Amygdala (tissue), 56 donors: ENCODE measurements at regions not wholly inside any gene's neighbourhood (a gene's known extent, or its start where the extent isn't known, plus 50 kb on each side); places are given as distances from the start of the nearest gene placed in this dataset.
"Not testable (repeated sequence)": the region's sequence is repeated elsewhere in the genome, so short reads cannot be mapped to it uniquely, and the experiment has no call there.

ENCODE experiments used
- DNase-seq, 56 donors: peaks; one replicate each; lab custom pipeline; 2025; lab: John Stamatoyannopoulos, UW

DNA sequence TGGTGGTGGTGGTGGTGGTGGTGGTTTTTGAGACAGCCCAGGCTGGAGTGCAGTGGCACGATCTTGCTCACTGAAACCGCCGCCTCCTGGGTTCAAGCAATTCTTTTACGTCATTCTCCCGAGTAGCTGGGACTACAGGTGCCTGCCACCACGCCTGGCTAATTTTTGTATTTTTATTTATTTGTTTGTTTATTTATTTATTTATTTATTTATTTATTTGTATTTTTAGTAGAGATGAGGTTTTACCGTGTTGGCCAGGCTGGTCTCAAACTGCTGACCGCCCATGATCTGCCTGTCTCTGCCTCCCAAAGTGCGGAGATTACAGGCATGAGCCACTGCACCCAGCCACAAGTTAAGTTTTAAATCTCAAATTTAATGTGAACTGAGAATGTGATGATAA is 126.5 kb downstream of the PCDH18 start:
- DNase-seq = not testable (repeated sequence)

DNA sequence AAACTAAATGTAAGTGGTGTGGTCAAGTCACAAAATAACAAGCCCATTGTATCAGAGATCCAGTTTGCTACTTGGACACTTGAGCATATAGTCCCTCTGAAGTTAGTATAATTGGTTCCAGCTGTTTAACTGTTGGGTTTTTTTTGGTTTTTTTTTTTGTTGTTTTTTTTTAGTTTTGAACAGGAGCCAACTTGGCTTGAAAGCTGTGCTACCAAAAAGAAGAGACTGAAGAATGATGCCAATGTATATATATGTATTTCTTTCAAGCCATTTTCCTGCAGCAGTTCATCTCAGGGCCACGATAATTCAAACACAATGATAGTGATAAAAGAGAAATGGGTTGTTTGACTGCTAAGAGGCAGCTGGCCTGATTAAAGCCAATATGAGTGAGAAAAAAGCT is 138.3 kb downstream of the PCDH18 start:
- DNase-seq = no peak

DNA sequence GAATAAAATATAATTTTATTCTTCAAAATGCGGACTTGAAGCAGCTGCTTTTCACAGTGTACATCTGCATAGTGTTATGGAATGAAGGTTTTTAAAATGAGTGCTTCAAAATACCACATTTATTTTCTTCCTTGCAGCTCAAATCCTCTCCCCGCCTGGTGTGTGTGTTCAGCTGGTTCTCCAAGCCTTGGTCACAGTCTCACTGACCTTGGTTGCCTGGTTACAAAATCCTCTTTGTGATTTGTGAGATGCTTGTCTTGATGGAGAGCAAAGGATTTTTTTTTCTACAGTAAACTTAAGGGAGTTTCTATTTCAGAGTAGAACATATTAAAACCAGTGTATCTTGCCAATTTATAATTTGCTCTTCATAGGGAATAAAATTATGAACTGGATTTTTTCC is 139.2 kb downstream of the PCDH18 start:
- no peak for DNase-seq

DNA sequence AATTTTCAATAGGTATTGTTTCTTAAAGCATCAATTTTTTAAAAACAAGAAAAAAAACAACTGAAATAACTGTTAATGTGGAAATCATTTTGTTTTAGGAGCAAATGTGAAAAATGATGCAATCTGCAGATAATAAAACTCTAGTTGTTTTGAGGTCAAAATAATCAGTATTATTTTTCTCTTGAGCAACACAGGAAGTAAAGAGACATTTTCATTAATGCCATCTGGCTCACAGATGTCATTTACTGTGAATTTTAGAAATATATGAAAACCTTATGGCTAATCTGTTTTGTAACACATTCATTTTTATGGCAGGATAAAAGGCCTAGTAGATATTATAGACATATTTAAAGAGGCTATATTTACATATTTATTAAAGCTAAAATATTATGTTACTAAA is 141.6 kb downstream of the PCDH18 start:
- no peak for DNase-seq

DNA sequence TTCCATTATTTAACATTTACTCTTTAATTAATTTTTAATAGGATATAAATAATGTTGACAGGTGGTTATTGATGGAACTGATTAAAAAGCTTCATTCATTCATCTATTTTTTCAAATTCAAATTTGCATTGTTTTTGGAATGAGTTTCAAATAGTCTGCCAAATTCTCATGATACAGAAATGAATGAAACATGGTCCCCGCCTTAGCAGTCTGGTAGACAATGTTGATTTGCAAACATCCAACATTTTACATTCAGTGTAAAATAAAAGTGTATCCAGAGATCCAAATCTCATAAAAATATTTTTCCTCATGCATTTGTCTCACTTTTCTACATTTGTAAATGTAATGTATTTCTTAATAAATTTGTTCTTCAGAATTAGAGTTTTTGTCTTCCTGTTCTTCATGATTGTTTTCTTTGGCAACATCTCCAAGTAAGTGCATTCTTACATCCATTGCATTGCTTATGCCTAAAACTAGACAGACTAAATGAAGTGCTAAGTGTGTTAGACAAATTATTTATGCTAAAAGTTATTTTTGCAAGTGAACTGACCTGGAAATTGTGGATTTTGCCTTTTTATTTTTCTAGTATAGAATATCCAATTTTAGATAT is 142.3 kb downstream of the PCDH18 start:
- no peak for DNase-seq

DNA sequence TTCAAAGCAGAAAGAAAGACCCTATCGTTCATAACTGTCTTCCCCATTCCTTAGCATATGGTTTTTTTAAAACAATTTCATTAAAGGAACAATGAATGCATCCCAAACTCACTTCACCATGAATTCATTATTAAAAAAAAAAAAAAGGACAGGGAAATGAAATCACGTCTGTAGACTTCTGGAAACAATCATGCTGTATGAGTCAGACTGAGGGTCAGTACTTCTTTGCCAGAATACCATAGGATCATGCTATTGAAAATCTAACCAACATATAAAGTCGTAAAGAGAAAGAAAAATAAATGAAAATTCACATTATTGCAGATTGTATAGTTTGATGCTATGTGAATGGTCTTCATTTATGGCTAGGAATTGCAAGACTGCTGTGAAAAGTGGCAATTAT is 144.4 kb downstream of the PCDH18 start:
- DNase-seq = no peak

DNA sequence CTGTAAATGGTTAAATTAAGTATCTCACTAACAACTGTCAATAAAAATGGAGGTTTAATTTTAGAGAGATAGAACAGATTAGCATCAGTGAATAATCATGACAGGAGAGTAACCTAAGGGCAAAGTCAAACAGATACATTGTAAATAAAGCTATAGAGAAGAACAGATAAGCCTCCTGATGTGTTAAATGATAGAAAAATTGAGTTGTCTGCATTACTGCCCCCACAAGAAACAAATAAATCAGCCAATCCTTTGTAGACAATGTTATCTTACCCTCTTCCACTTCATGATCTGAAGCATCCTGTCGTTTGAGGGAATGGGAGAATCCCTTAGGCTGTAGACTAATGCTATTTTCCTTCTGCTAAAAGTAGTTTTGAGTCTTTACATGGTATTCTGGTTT is 147.8 kb downstream of the PCDH18 start:
- no peak for DNase-seq

DNA sequence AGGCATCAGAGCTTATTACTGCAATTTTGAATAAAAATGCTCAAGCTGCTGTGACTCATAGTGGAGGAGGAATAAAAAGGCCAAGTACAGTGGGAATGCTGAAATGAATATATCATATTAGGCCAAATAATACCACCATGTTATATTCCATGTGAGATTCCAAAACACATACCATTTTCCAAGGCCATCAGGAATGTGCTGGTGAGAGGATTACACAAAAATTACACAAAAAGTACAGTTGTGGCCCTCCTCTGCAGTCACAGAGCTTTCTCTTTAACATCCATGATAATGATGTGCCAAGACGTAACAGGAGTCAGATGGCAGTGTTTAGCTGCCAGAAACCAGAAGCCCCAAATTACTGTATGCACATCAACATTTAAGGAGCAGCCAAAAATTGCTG is 153.5 kb downstream of the PCDH18 start:
- no peak for DNase-seq

DNA sequence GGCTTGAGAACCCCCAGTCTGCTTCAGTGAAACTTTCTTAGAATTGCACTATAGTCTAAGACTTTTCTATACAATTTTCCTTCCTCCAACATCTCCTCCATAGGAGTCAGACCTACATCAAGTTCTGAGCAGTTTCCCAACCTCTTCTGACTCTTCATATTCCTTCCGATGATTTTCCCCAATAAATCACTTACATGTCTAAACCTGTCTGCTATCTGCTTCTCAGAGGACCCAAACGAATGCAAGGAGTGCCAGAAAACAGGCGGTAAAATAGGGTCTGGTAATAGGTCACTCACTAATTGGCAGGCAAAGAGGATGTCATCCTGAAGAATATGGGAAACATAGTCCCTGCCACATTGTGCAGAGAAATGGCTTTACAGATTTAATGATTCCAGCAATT is 153.9 kb downstream of the PCDH18 start:
- no peak for DNase-seq

DNA sequence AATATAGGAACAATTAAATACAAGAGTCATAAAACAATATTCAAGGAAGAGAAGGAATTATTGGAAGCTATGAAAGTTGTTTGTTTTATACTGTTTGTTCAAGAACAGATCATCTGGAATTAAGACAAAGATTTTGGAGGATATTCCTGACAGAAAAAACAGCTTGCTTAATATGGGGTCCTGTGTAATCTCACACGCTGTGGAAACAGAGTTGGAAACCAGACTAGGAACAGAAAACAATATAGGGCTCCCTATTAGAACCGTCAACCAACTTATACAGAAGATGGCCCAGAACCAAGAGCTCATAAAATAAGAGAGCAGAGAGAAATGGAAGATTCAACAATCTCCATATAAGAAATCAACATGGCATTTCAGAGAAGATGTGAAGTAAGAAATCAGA is 156.0 kb downstream of the PCDH18 start:
- DNase-seq = no peak

DNA sequence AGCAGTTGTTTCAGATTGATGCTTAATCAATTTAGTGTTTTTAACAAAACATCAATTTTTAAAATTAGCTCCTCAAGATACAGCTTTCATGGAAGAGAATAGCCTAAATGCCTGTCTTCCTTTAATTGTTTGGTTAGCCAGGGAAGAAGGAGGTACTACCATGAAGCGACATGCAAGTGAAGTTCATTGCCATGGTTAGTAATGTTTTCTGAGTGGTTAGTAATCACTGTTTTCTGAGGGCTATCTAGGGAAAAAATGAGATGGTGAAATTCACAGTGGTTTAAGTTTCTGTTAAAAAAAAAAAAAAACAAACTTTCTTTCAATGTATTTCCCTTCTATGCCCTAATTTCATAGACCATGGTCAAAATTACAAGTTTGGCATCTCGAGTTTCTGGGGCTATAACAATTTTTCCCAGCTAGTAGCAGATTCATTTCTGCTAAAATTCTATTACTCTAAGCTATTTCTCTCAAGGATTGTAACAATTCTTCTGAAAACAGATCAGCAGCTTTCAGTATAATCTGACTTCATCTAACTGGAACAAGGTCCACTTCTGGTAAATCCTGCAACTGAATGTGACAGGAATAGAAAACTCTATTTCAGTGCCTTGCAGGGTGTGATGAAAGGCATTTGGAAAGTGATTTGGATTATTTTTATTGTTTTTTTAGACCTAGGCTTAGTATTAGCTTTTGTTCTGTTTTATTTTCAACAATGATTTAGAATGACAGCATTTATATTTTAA is 157.0 kb downstream of the PCDH18 start:
- no peak for DNase-seq

DNA sequence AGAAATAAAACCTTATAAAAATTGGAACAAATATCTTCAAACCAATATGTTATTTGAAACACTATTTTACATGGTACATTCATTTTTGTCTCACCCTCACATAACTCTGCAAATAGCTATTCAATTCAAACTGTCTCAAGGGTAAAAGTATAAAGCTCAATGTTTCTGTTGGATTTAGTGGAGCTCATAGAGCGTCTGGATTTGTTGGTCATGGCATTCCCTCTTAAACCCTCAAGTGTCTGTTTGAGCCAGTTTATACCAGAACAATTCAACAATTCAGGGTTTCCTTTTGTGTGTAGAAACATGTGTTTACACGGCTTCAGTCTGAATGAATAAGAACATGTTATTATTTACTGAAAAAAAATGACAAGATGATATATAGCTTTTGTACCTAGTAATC is 161.6 kb downstream of the PCDH18 start:
- DNase-seq = no peak

DNA sequence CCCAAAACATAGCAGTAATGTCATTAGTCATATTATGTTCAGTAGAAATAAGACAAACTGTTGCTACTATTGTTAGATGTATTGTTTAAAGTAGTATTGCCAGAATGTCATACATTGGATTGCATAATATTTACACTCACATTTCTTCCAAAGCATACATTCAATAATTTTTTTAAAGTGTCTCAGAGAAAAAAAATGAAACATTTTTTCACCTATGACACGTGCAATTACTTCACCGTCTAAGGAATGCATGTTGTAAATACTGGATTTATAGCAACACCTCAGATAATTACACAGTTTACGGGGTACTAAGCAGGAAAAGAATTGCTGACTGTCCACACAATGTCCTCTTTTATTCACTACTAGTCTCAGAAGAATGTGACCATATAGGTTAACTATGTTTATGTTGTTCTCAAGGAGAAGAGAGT is 162.1 kb downstream of the PCDH18 start:
- DNase-seq = no peak

DNA sequence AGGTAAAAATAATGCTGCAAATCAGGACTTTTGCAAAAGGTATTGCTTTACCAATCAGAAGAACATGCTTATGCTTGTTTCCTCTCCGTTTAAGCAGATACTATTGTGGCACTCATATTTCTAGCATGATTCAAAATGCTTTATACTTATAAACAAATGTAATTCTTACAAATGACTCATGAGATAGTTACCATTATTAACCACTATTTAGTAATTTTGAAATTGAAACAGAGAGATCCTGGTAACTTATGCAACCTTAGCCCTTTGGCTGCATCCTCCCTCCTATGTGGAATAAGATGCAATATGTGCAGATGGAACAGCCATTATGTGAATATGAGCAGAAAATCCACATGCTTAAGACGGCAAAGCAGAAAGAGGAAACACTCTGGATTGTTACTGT is 164.7 kb downstream of the PCDH18 start:
- no peak for DNase-seq

DNA sequence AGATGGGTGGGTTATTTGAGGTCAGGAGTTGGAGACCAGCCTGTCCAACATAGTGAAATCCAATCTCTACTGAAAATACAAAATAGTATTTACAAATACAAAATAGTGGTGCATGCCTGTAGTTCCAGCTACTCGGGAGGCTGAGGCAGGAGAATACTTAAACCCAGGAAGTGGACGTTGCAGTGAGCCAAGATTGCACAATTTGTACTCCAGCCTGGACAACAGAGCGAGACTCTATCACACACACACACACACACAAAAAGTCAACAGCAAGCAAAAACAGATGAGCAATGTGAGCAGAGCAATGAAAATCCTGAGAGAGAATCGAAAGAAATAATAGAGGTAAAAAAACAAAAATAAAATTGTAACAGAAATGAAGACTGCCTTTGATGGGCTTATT is 168.8 kb downstream of the PCDH18 start:
- DNase-seq = no peak

DNA sequence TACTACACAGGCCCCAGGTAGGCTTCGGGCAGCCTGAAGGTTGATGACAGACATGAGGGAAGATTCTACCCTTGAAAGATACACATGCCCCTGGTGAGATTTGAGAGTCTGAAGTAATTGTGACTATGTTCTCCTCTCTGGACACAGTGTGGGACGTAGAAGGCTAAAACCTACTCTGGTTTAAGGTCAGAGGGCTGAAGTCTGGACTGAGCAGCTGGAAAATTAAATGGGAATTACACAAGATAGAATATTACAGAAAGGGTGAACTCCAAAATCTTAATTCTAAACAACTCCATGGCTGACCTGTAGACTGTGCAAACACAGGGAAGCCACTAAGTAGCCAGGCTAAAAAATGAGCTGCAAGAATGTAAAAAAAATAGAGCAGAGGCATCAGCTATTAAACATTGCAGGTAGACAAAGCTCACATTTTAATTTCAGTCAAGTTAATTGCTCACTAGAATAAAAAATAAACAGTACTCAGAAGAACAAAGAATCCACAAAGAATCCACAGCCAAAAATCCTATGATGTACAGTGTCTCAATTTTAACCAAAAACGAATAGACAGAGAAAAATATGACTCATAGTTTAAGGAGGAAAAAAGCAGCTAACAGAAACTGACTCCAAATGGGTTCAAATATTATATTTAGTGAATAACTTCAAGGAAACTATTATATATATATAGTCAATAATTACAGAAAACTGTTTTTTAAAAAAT is 170.4 kb downstream of the PCDH18 start:
- DNase-seq = no peak

DNA sequence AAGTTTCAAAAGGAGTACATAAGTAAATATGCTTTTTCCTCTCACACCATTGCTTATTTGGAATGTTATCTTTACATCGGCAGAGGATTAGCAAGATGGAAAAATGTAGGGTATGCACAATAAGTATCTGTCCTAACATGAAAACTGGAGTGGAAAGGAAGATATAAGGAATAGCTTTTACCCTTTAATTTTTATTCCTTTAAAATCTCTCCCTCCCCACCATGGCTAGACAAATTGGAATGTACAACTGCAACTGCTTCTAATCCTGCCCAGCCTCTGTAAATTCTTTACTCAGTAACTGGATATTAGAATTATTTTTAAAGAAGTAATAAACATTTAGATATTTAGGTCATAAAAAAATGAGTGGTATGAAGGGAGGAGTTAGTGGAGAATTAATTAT is 171.5 kb downstream of the PCDH18 start:
- no peak for DNase-seq

DNA sequence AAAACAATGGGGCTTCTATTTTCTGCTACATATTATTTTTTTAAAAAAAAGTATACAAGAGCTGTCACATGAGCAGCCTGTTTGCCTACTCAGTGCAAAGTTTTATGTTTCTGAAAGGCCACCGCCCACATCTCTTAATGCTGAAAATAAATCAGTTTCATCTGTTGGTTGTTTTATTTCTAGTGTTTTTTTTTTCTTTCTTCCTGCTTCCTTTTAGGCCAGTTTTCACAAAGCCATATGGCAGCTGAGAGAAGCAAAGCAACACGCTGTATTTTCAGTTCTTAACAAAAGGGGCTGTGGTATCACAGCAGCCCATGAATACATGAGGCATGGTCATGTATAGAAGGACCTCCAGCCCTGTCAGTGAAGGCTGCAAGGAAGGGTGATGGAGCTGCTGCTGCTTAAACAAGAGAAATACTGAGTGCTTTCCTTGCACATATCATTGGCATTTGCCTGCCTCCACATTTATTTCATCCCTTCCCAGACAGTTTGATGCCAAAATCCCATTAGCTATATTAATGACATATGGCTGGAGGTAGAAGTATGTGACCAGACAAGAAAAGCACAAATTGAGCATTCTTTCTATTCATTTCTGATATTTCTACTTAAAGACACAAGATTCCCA is 172.5 kb downstream of the PCDH18 start:
- peak in 6 of 56 donors; percentile 0 to 41 (median 10) for DNase-seq

DNA sequence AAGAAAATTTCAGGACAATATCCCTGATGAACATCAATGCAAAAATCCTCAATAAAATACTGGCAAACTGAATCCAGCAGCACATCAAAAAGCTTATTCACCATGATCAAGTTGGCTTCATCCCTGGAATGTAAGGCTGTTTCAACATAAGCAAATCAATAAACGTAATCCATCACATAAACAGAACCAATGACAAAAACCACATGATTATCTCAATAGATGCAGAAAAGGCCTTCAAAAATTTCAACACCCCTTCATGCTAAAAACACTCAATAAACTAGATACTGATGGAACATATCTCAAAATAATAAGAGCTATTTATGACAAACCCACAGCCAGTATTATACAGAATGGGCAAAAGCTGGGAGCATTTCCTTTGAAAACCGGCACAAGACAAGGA is 177.7 kb downstream of the PCDH18 start:
- not testable (repeated sequence) for DNase-seq

DNA sequence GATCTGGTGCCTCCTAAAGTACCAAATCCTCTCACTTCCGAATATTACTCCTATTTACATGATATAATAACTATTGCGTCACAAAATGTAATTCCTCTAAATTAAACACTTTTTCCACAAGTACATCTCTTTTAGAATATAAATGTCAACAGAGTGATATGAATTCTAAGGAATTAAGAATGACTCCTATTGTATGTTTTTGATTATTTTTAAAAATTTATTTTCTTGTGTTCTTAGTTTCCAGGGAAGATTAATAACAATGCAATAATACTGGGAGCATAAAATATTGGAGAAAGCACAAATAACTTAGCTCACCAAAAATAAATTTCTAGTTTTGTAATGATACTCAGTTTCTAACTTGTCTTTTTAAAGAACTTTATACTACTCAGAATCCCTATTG is 184.9 kb downstream of the PCDH18 start:
- DNase-seq = no peak

DNA sequence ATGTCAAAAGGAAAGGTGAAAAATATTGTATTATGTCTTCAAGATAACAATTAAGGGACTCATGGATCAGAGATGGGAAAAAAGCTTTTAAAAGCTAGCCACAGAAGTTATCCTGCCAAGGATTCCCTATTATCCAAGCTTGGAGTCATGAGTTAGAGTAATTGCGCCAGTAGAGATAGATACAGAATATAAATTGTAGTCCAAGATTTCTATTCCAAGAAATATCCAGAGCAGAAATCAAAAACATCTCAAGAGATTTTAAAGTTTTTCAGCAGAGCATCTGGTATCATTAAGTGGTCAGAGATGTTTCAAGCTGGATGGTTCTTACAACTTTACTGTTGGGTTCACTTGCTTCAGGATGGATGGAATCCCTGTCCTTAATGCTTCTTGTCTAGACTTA is 186.7 kb downstream of the PCDH18 start:
- DNase-seq = no peak
